ENCODE measurements at regions not wholly inside any gene's neighbourhood (a gene's known extent, or its start where the extent isn't known, plus 50 kb on each side); places are given as distances from the start of the nearest gene placed in this dataset.

DNA sequence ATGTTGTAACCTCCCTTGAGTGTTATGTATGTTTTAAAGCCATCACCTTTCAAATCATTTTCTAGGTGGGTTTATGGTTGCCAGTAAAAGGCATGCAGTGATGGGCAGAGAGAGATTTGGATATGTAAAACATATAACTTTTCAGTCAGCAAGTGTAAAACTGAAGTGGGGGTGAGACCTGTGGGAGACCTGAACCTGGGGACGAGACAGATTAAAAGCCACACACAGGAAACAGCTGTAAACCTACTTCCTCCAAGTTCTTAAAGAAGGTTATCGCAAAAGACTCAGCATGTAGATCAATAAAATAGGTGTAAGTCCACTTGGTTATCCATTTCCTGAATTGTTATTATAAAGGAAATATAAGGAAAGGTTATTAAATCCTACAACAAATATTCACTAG, 76.6 kb downstream of the YIPF5 start:
- Histone ChIP-seq H3K27me3 (replicated peaks in 1 of 2; ENCODE audit: control insufficient read depth in 2 of 2, insufficient read depth in 2 of 2, low read length in 1 of 2) (no peaks in the 10 kb centered on the region), H3K4me2 (ENCODE audit: control insufficient read depth, insufficient read depth) (no peak overlapping the region), H3K4me3 (no peak overlapping the region), H3K79me2 (ENCODE audit: control insufficient read depth, insufficient read depth, low read length) (no peaks in the 10 kb centered on the region), H3K4me1 (ENCODE audit: control insufficient read depth, insufficient read depth, low read length) (no peaks in the 10 kb centered on the region), H3K27ac (ENCODE audit: control insufficient read depth, insufficient read depth) (no peak overlapping the region), H3K9me3 (replicated peaks; ENCODE audit: control insufficient read depth, insufficient read depth, low read length) (no peaks in the 10 kb centered on the region), H4K20me1 (ENCODE audit: control insufficient read depth, insufficient read depth) (no peaks in the 10 kb centered on the region), H3K9ac (ENCODE audit: control insufficient read depth, insufficient read depth, low read length) (no peak overlapping the region), H3K36me3 (ENCODE audit: control insufficient read depth in 2 of 2, insufficient read depth in 2 of 2, low read length in 1 of 2) (no peaks in the 10 kb centered on the region), H2AFZ (ENCODE audit: control insufficient read depth, low read depth, low read length) (no peak overlapping the region)
- CTCF ChIA-PET, result interaction anchor here (0.6 kb wide), 1 partner anchor 1853 kb away, joined by 3 read pairs; no protein-coding TSS in a partner anchor
- BruUV-seq (replicated peaks), result no TSS peak
- ATAC-seq (no peak), FAIRE-seq (no peak), DNase-seq (ENCODE audit: low read depth, low spot score) (no peak)
- intact Hi-C loops (cut with micrococcal nuclease; ENCODE audit: unreplicated experiment) (no loop called here), in situ Hi-C loops (cut with MboI) (no loop called here)
- WGBS (ENCODE audit: insufficient coverage, insufficient replicate concordance, low lambda C conversion rate, missing lambda C conversion rate), result 0% methylated on average over 2 of the region's 2 CpGs
- POLR2A ChIA-PET, result no interaction called here
- TF ChIP-seq DPF2 (IDR thresholded peaks at IDR 0.05) (no peak), MXI1 (IDR thresholded peaks at IDR 0.05; ENCODE audit: low read depth, low read length) (no peak), SREBF1 (IDR thresholded peaks at IDR 0.05; ENCODE audit: low read length) (no peak), PML (IDR thresholded peaks at IDR 0.05; ENCODE audit: low read length) (no peak), TCF12 (IDR thresholded peaks at IDR 0.05; ENCODE audit: low read depth, low read length) (no peak), WRNIP1 (IDR thresholded peaks at IDR 0.05; ENCODE audit: borderline replicate concordance, low read depth, low read length) (no peak)
- RAD21 ChIA-PET (ENCODE audit: unreplicated experiment), result no interaction called here
- SMC1A ChIA-PET (ENCODE audit: uncharacterized antibody, unreplicated experiment), result no interaction called here

DNA sequence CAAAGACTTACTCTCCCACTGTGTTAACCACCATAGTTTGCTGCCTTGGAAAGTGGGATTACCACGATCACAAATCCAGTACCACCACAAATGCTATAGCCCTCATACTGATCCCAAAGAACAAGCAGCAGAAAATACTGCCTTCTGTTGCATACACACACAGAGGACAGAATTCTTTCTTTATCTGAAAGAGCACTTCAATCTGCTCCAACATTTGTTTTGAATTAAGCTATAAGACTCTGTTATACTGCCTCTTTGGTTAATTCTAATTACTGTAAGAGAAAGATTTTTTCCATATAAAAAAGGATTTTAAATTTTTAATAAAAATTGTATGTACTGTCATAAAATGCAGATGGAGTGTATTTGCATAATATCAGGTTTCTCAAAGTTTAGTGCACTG, 69.8 kb downstream of the YIPF5 start:
- Histone ChIP-seq H3K27me3 (replicated peaks in 1 of 2; ENCODE audit: control insufficient read depth in 2 of 2, insufficient read depth in 2 of 2, low read length in 1 of 2) (no peaks in the 10 kb centered on the region; a peak in 1 of 4 replicates), H3K9ac (ENCODE audit: control insufficient read depth, insufficient read depth, low read length) (no peak overlapping the region), H2AFZ (ENCODE audit: control insufficient read depth, low read depth, low read length) (no peak overlapping the region), H3K4me3 (no peak overlapping the region), H3K36me3 (ENCODE audit: control insufficient read depth in 2 of 2, insufficient read depth in 2 of 2, low read length in 1 of 2) (no peaks in the 10 kb centered on the region), H4K20me1 (ENCODE audit: control insufficient read depth, insufficient read depth) (no peaks in the 10 kb centered on the region), H3K9me3 (replicated peaks; ENCODE audit: control insufficient read depth, insufficient read depth, low read length) (no peaks in the 10 kb centered on the region), H3K27ac (ENCODE audit: control insufficient read depth, insufficient read depth) (no peak overlapping the region), H3K4me1 (ENCODE audit: control insufficient read depth, insufficient read depth, low read length) (no peaks in the 10 kb centered on the region), H3K79me2 (ENCODE audit: control insufficient read depth, insufficient read depth, low read length) (no peaks in the 10 kb centered on the region), H3K4me2 (ENCODE audit: control insufficient read depth, insufficient read depth) (no peak overlapping the region)
- in situ Hi-C loops (cut with MboI) (no loop called here), intact Hi-C loops (cut with micrococcal nuclease; ENCODE audit: unreplicated experiment) (no loop called here)
- no TSS peak for BruUV-seq (replicated peaks)
- POLR2A ChIA-PET, result no interaction called here
- CTCF ChIA-PET, result interaction anchor here (1.5 to 1.7 kb wide), 2 partner anchors 104 to 184 kb away, joined by 3 read pairs; no protein-coding TSS in a partner anchor
- ATAC-seq, result no peak
- DNase-seq (ENCODE audit: low read depth, low spot score), result no peak
- 15% methylated on average over 1 of the region's 1 CpG for WGBS (ENCODE audit: insufficient coverage, insufficient replicate concordance, low lambda C conversion rate, missing lambda C conversion rate)
- FAIRE-seq, result no peak
- SMC1A ChIA-PET (ENCODE audit: uncharacterized antibody, unreplicated experiment), result interaction anchor here (1.0 kb wide), 1 partner anchor 12 kb away, joined by 4 read pairs; no protein-coding TSS in a partner anchor
- RAD21 ChIA-PET (ENCODE audit: unreplicated experiment), result no interaction called here
- TF ChIP-seq, protein P1, sequence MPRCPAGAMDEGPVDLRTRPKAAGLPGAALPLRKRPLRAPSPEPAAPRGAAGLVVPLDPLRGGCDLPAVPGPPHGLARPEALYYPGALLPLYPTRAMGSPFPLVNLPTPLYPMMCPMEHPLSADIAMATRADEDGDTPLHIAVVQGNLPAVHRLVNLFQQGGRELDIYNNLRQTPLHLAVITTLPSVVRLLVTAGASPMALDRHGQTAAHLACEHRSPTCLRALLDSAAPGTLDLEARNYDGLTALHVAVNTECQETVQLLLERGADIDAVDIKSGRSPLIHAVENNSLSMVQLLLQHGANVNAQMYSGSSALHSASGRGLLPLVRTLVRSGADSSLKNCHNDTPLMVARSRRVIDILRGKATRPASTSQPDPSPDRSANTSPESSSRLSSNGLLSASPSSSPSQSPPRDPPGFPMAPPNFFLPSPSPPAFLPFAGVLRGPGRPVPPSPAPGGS (IDR thresholded peaks at IDR 0.05; ENCODE audit: borderline replicate concordance, insufficient read depth, low read depth, low read length, poor library complexity, severe bottlenecking), result no peak
- TF ChIP-seq RAD51 (IDR thresholded peaks at IDR 0.05) (no peak), ZSCAN29 (IDR thresholded peaks at IDR 0.05) (no peak), RAD21 (IDR thresholded peaks at IDR 0.05; ENCODE audit: insufficient read depth, low read depth, low read length) (no peak), RFX5 (IDR thresholded peaks at IDR 0.05; ENCODE audit: low read depth, low read length) (no peak), NFIC (IDR thresholded peaks at IDR 0.05; ENCODE audit: low read depth, low read length) (no peak), ZBED1 (IDR thresholded peaks at IDR 0.05; ENCODE audit: borderline replicate concordance) (no peak), NFXL1 (IDR thresholded peaks at IDR 0.05; ENCODE audit: borderline replicate concordance) (no peak), CBFB (IDR thresholded peaks at IDR 0.05; ENCODE audit: low read depth) (no peak), KAT2A (conservative IDR thresholded peaks at IDR 0.05; ENCODE audit: control insufficient read depth, low read depth, low read length) (no peak)

All from GM12878 (cell line).